Mucosa of gallbladder (tissue), 1 donor: ENCODE measurements at regions not wholly inside any gene's neighbourhood (a gene's known extent, or its start where the extent isn't known, plus 50 kb on each side); places are given as distances from the start of the nearest gene placed in this dataset.

ENCODE experiments used
- DNase-seq: peaks from one replicate; pipeline ENCODE4 v3.0.0-alpha.2; 2020; ENCODE audit warnings: low spot score
- donor health status: DM: no; HTN: no; CAD: no.

DNA sequence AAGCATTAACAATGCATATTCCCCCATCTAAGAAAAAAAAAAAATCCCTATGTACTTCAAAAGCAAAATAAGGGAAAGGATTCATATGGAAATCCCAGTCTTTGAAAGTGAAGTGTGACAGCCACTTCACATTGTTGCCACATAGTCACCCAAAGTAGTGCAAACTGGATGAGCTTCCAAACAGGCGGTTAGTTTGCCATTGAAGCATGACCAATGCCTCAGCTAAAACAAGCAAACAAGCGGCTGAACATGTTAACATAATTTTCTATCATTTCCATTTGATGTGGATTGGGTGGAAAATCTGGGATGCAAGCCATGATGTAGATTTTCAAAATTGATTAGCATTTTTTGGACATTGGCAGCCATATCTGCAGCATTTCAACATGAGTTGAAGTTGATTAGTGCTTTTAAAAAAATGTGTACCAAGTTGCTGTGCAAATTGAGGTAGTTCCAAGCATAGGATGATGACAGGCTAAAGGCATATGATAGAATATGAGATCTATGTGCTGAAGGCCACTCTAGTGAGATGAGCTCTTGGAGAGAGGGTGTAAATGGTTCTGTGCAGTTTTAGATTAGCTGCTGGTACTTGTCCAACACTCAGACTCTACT, 405.2 kb downstream of the NR2F2 start:
- DNase-seq = no peak

DNA sequence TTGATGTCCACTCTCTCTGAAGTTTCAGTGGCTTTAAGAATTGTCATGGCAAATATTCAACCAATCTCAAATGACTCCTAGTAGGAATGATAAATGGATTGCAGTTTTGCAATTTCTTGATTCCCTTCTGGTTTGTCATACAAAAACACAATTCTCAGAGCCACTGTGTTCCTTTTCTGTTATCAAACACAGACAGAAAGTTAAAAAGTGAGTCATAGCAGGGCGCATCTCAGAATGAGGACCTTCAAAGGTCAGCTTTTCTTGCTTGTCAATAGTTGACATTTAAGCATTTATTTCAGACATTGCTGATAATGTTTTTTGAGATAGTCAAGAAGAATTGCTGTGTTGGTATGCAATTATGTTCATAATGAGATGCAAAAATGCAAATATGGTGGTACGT, 405.9 kb downstream of the NR2F2 start:
- no peak for DNase-seq

GRCh38 chr15:96737408-96737807, 406.9 kb downstream of the NR2F2 start:
- DNase-seq = no peak

DNA sequence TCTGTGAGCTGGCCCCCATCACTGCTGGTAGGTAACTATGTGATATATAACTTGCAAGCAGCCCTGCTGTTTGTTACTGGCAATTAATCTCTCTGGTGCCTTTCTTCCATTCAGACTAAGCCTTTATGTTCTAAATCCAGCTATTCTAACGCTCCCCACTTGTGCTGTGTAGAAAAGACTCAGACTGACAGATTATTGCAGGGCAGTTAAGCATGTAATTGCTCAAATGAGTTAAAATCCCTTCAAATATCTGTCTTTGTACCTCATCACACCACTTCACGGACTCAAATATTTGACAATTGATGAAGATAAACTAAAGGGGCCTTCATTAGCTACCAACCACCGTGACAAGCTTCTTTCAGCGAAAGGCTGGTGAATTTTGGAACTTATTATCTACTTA, 416.2 kb downstream of the NR2F2 start:
- no peak for DNase-seq

- DNase-seq = no peak
Measured at GRCh38 chr15:96747291-96747690, 416.8 kb downstream of the NR2F2 start.

DNA sequence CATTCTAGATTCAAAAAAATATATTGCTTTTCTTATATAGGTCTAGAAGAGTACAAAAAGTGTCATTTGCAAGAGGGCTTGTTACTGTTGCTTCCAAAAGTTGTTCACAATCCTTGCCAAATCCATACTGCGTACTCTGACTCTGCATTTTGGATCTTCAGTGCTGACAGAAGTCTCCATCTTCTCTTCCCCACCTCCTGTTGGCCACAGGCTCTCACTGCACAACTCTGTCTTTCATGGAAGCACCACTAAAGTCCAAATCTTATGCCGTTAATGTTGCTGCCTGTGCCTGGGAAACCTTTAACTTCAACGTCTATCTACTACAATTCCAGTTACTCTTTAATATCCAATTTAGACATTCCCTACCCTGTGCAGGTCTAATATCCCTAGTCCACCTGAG, 419.9 kb downstream of the NR2F2 start:
- no peak for DNase-seq

DNA sequence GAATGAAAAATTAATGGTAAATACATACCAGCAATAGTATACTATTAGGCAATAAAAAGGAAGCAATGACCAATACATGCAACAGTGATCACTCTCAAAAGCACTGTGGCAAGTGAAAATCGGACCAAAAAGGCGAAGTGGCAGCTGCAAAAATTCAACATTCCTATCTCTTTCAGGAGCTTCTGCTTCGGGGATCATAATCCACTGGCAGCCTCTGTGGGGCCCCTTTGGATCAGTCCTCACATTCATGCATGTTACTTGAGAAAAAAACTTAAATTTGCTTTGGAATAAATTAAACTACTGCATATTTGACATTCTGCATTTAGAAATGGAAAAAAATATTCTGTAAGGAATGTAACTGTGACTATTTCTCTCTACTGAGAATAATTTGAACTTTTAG, 425.6 kb downstream of the NR2F2 start:
- no peak for DNase-seq

DNA sequence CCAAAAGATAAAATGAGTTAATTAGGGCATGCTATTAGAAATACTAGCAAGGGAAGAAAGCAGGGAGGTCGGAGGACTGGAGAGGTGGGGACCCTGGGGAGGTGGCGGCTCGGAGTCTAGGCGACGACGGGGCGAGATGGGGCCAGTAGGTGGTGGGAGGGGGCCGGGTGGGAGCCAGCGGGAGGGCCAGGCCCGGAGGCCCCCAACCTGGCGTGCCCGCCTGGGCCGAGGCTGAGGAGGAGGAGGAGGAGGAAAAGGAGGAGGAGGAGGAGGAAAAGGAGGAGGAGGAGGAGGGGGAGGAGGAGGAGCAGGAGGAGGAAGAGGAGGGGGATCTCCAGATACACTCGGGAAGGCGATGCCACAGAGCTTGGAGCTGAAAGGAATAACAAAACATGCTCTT, 426.2 kb downstream of the NR2F2 start:
- no peak for DNase-seq

GRCh38 chr15:96762566-96762965, 432.1 kb downstream of the NR2F2 start:
- DNase-seq = no peak

GRCh38 chr15:96764501-96764900, 434.0 kb downstream of the NR2F2 start:
- DNase-seq = no peak

DNA sequence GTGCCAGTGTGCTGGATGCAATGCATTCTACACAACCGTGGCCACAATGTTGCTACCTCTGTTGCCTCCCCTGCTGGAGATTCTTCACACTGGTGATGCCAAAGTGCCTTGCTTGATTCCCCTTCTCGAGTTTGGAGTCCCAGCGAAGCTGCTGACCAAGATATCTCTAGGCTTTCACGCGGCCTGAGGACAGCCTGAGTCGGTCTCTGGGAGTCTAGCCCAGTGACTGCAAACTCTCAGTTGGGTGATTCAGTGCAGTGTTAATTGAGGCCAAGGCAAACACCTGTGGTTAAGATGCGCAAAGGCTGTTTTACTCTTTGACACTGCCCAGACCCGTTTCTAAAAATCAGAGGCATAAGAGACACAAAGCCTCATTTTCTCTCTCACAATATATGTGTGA, 434.4 kb downstream of the NR2F2 start:
- DNase-seq = no peak

DNA sequence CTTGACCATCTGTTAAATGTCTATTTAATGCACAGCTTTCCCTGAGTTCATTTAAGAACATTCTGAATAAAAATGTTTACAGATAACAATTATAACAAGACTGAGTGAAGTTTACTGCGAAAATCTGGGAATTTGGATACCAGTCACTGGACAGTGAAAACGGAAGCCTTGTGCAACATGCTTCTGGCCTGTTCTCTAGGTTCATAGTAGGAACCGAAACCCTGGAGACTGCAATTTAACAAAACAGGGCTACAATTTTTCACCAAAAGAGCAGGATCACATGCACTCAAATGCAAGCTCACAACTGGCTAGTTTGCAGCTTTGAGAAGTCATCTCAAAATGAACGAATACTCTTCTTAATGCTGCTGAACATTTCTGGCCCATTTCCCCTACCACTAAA, 435.9 kb downstream of the NR2F2 start:
- DNase-seq = no peak

DNA sequence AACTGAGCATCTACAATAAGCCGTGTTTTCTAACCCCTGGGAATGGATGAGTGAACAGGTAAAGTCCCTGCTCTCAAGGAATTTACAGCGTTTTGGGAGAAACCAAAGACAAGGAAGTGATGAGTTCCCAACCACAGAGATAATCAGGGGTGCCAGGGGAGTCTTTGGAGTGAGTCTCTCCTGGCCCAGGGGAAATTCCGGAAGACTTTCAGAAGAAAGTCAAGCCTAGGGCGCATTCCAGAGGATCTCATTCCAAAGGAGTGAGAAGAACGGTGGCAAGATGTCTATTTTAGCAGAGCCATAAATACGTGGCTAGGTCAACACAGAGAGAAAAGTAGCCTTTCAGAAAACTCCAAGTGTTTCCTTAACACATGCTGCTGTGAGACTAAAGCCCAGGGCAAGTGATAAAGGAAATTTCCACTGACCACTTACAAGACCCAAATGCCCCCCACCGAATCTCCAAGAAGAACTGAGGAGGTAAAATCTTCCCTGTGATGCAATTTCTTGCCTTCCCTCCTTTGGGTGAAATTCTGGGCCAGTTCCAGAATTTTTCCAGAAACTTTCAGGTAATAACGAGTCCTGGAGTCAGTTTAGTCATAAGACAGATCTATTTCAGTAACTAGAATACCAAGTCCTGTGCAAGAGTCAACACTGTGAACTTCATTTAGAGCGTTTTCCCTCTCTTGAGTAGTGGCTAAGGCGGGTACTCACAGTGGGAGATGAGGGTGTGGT, 437.4 kb downstream of the NR2F2 start:
- no peak for DNase-seq

DNA sequence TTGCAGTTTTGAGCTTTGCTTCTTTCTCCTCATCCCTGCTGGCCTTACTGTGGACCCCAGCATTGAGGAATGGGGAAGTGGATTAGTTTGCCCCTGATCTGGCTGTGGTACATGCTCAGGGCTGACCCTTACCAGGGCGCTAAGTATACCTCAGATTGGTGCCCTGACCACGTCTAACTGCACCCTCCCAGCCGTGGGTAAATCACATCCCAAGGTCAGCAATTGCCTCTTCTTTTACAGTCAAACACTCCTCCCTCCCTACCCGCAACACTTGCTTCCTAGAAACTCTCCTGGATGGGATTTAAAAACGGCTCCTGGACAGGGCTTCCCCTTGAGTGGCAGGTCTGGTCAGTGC, 437.9 kb downstream of the NR2F2 start:
- DNase-seq = no peak

- DNase-seq = no peak
Measured at GRCh38 chr15:96771035-96771434, 440.5 kb downstream of the NR2F2 start.

- no peak for DNase-seq
Measured at GRCh38 chr15:96774216-96774615, 443.7 kb downstream of the NR2F2 start.

- DNase-seq = no peak
Measured at GRCh38 chr15:96783746-96784145, 453.2 kb downstream of the NR2F2 start.

GRCh38 chr15:96790004-96790403, 459.5 kb downstream of the NR2F2 start:
- DNase-seq = peak; percentile 60

GRCh38 chr15:96792216-96792615, 461.7 kb downstream of the NR2F2 start:
- no peak for DNase-seq

DNA sequence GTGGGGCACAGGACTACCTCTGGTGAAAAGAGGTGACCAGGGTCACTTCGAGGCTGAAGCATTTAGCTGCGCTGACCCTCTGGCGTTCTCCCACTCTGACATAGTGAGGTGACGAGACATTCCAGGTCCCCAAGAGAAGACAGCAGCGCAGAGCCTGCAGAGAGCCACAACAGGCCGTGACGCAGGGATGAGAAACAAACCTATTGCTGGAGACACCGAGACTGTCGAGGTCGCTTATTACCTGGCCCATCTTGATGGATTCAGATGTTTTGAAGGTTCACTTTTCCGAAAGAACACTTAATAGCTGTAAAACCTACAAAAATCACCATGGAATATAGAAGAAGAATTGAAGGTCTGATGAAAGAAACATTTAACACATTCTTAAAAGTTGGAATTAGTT, 466.3 kb downstream of the NR2F2 start:
- DNase-seq = no peak

DNA sequence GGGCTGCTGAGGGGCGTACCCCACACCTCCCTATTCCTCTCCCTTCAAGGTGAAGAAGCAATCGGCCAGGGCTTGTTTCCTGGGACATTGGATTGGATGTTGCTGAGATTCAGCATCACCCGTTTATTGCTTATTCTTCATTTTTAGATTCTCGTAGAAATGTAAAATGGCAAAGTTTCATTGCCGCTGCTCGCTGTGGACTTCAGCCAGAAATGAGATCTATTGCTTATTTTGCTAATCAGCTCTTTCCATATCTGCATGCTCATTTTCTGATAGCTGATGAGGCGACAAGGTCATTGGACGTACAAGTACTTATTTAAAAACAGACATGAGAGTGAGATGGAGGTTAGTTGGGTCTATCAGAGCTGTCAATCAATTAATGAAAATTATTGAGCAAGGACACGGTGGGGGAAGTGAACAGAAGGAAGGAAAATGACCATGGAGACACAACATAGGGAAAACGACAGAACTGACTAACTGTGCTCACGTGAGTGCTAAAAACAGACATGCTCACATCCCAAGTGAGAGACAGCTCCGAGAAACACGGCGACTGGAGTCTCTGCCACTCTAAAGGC, 471.2 kb downstream of the NR2F2 start:
- no peak for DNase-seq

GRCh38 chr15:96802611-96803255, 472.2 kb downstream of the NR2F2 start:
- DNase-seq = no peak

GRCh38 chr15:96804754-96805153, 474.3 kb downstream of the NR2F2 start:
- DNase-seq = no peak
